UCSD-AML1 (cell line): ENCODE measurements at regions not wholly inside any gene's neighbourhood (a gene's known extent, or its start where the extent isn't known, plus 50 kb on each side); places are given as distances from the start of the nearest gene placed in this dataset.
"Not testable (repeated sequence)": the region's sequence is repeated elsewhere in the genome, so short reads cannot be mapped to it uniquely, and the experiment has no call there.

ENCODE experiments used
- DNase-seq: peaks from one replicate; lab custom pipeline; 2025; ENCODE audit not compliant: unreplicated experiment; lab: John Stamatoyannopoulos, UW

GRCh38 chr12:97784904-97785303, 322.3 kb downstream of the RMST start:
- no peak for DNase-seq

GRCh38 chr12:97790281-97790680, 327.7 kb downstream of the RMST start:
- no peak for DNase-seq

GRCh38 chr12:97797473-97797872, 334.9 kb downstream of the RMST start:
- no peak for DNase-seq

GRCh38 chr12:97800561-97800960, 338.0 kb downstream of the RMST start:
- no peak for DNase-seq

GRCh38 chr12:97801471-97802059, 339.0 kb downstream of the RMST start:
- no peak for DNase-seq

- DNase-seq, result no peak
These were observed 342.5 kb downstream of the RMST start for GRCh38 chr12:97805146-97805545.

- no peak for DNase-seq
These were observed 350.7 kb downstream of the RMST start for GRCh38 chr12:97813301-97813700.

GRCh38 chr12:97821806-97822205, 359.2 kb downstream of the RMST start:
- DNase-seq, result no peak

GRCh38 chr12:97835541-97835940, 372.9 kb downstream of the RMST start:
- no peak for DNase-seq

GRCh38 chr12:97837401-97837800, 374.8 kb downstream of the RMST start:
- no peak for DNase-seq

- DNase-seq, result no peak
These were observed 385.4 kb downstream of the RMST start for GRCh38 chr12:97848051-97848450.

- no peak for DNase-seq
These were observed 391.9 kb downstream of the RMST start for GRCh38 chr12:97854477-97854876.

- no peak for DNase-seq
These were observed 399.5 kb downstream of the RMST start for GRCh38 chr12:97862072-97862471.

GRCh38 chr12:97875064-97875463, 412.5 kb downstream of the RMST start:
- DNase-seq, result no peak

- no peak for DNase-seq
These were observed 414.2 kb downstream of the RMST start for GRCh38 chr12:97876780-97877179.

- DNase-seq, result no peak
These were observed 414.8 kb downstream of the RMST start for GRCh38 chr12:97877404-97877803.

GRCh38 chr12:97886511-97887176, 424.0 kb downstream of the RMST start:
- DNase-seq, result no peak

- DNase-seq, result not testable (repeated sequence)
These were observed 435.3 kb downstream of the RMST start for GRCh38 chr12:97897881-97898280.

GRCh38 chr12:97899529-97899928, 436.9 kb downstream of the RMST start:
- DNase-seq, result no peak

- DNase-seq, result no peak
These were observed 437.4 kb downstream of the RMST start for GRCh38 chr12:97899956-97900355.

- DNase-seq, result no peak
These were observed 440.8 kb downstream of the RMST start for GRCh38 chr12:97903356-97903755.

- DNase-seq, result no peak
These were observed 444.9 kb downstream of the RMST start for GRCh38 chr12:97907504-97907903.

- no peak for DNase-seq
These were observed 448.0 kb downstream of the RMST start for GRCh38 chr12:97910559-97910958.
